ENCODE measurements at regions not wholly inside any gene's neighbourhood (a gene's known extent, or its start where the extent isn't known, plus 50 kb on each side); places are given as distances from the start of the nearest gene placed in this dataset.

GRCh38 chr1:14338509-14338908, 260.0 kb upstream of the KAZN start:
- H3K4me3 ChIP-seq (replicated peaks; ENCODE audit: low read depth, low read length): no peak overlapping the region
- no peak for DNase-seq (ENCODE audit: extremely low read depth, low read depth)
- TF ChIP-seq, protein P1, sequence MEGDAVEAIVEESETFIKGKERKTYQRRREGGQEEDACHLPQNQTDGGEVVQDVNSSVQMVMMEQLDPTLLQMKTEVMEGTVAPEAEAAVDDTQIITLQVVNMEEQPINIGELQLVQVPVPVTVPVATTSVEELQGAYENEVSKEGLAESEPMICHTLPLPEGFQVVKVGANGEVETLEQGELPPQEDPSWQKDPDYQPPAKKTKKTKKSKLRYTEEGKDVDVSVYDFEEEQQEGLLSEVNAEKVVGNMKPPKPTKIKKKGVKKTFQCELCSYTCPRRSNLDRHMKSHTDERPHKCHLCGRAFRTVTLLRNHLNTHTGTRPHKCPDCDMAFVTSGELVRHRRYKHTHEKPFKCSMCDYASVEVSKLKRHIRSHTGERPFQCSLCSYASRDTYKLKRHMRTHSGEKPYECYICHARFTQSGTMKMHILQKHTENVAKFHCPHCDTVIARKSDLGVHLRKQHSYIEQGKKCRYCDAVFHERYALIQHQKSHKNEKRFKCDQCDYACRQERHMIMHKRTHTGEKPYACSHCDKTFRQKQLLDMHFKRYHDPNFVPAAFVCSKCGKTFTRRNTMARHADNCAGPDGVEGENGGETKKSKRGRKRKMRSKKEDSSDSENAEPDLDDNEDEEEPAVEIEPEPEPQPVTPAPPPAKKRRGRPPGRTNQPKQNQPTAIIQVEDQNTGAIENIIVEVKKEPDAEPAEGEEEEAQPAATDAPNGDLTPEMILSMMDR (IDR thresholded peaks at IDR 0.05; ENCODE audit: low read depth, low read length, missing control alignments): no peak

- DNase-seq (ENCODE audit: extremely low read depth, low read depth): no peak
- no peak overlapping the region for H3K4me3 ChIP-seq (replicated peaks; ENCODE audit: low read depth, low read length)
- TF ChIP-seq, protein P1 (IDR thresholded peaks at IDR 0.05; ENCODE audit: low read depth, low read length, missing control alignments): no peak
These were observed 259.2 kb upstream of the KAZN start for GRCh38 chr1:14339288-14339687.

GRCh38 chr1:14340002-14340785, 258.3 kb upstream of the KAZN start:
- no peak for DNase-seq (ENCODE audit: extremely low read depth, low read depth)
- TF ChIP-seq, protein P1 (IDR thresholded peaks at IDR 0.05; ENCODE audit: low read depth, low read length, missing control alignments): no peak
- H3K4me3 ChIP-seq (replicated peaks; ENCODE audit: low read depth, low read length): no peak overlapping the region

GRCh38 chr1:14341147-14341546, 257.3 kb upstream of the KAZN start:
- TF ChIP-seq, protein P1 (IDR thresholded peaks at IDR 0.05; ENCODE audit: low read depth, low read length, missing control alignments): no peak
- H3K4me3 ChIP-seq (replicated peaks; ENCODE audit: low read depth, low read length): no peak overlapping the region
- DNase-seq (ENCODE audit: extremely low read depth, low read depth): no peak

- no peak for DNase-seq (ENCODE audit: extremely low read depth, low read depth)
- H3K4me3 ChIP-seq (replicated peaks; ENCODE audit: low read depth, low read length): no peak overlapping the region
- TF ChIP-seq, protein P1 (IDR thresholded peaks at IDR 0.05; ENCODE audit: low read depth, low read length, missing control alignments): no peak
These were observed 252.4 kb upstream of the KAZN start for GRCh38 chr1:14345946-14346550.

- TF ChIP-seq, protein P1 (IDR thresholded peaks at IDR 0.05; ENCODE audit: low read depth, low read length, missing control alignments): no peak
- H3K4me3 ChIP-seq (replicated peaks; ENCODE audit: low read depth, low read length): no peak overlapping the region
- no peak for DNase-seq (ENCODE audit: extremely low read depth, low read depth)
These were observed 251.3 kb upstream of the KAZN start for GRCh38 chr1:14347186-14347585.
